CD14-positive monocyte (primary cell): ENCODE measurements at regions not wholly inside any gene's neighbourhood (a gene's known extent, or its start where the extent isn't known, plus 50 kb on each side); places are given as distances from the start of the nearest gene placed in this dataset.

Source experiments
- DNase-seq, 3 donors: peaks; one replicate each; pipeline ENCODE4 v3.0.0-alpha.2; 2011 to 2022
- H2AFZ ChIP-seq: 2 replicates; pipeline ENCODE4 v1.6.0; 2012; ENCODE audit warnings: mild to moderate bottlenecking, low read depth, low read length, inconsistent platforms; ENCODE audit not compliant: insufficient read depth, poor library complexity, severe bottlenecking
- H3K27ac ChIP-seq, 2 donors: 1 replicate in 1 of 2; 2 replicates in 1 of 2; pipeline ENCODE4 v1.5.1; 2012 to 2013; ENCODE audit warnings: low read length in 2 of 2, control low read depth in 1 of 2, inconsistent platforms in 1 of 2, low read depth in 1 of 2, mild to moderate bottlenecking in 1 of 2
- H3K27me3 ChIP-seq, 2 donors: one replicate each; pipeline versions ENCODE4 v1.6.0 to v1.6.1; 2011 to 2013; ENCODE audit warnings: low read length in 2 of 2; ENCODE audit not compliant: control insufficient read depth in 2 of 2, insufficient read depth in 2 of 2
- H3K36me3 ChIP-seq, 2 donors: replicated peaks in 1 of 2; 1 replicate in 1 of 2; 2 replicates in 1 of 2; pipeline versions ENCODE4 v1.5.1 to v1.6.1; 2012 to 2013; ENCODE audit warnings: low read length in 2 of 2, control low read depth in 1 of 2, inconsistent platforms in 1 of 2, mild to moderate bottlenecking in 1 of 2; ENCODE audit not compliant: insufficient read depth in 2 of 2, control insufficient read depth in 1 of 2
- H3K4me1 ChIP-seq, 2 donors: 1 replicate in 1 of 2; 2 replicates in 1 of 2; pipeline versions ENCODE4 v1.5.1 to v1.6.1; 2012 to 2013; ENCODE audit warnings: low read length in 2 of 2, control low read depth in 1 of 2, inconsistent platforms in 1 of 2, mild to moderate bottlenecking in 1 of 2, moderate library complexity in 1 of 2; ENCODE audit not compliant: insufficient read depth in 2 of 2, control insufficient read depth in 1 of 2
- H3K4me2 ChIP-seq: replicated peaks from 2 replicates; pipeline ENCODE3; 2012; ENCODE audit warnings: low read length, moderate library complexity, mild to moderate bottlenecking; ENCODE audit not compliant: poor library complexity, severe bottlenecking; ENCODE audit errors: extremely low read depth
- H3K4me3 ChIP-seq, 3 experiments: fragments of 200-600 bp in 1 of 3; sonication (generic) in 1 of 3; replicated peaks in 1 of 3; 1 replicate in 2 of 3; 2 replicates in 1 of 3; pipeline ENCODE4 v1.5.1; 2011 to 2013; ENCODE audit warnings: low read length in 3 of 3, mild to moderate bottlenecking in 3 of 3, control low read depth in 2 of 3, low read depth in 2 of 3, inconsistent platforms in 1 of 3, moderate library complexity in 1 of 3
- H3K79me2 ChIP-seq: 2 replicates; pipeline ENCODE4 v1.6.0; 2012; ENCODE audit warnings: mild to moderate bottlenecking, control low read depth, inconsistent platforms, low read length, moderate library complexity; ENCODE audit not compliant: insufficient read depth
- H3K9ac ChIP-seq: 2 replicates; pipeline ENCODE4 v1.6.0; 2017; ENCODE audit warnings: low read length, mild to moderate bottlenecking; ENCODE audit not compliant: insufficient read depth, poor library complexity, severe bottlenecking
- H3K9me3 ChIP-seq, 2 donors: replicated peaks in 1 of 2; 1 replicate in 1 of 2; 2 replicates in 1 of 2; pipeline versions ENCODE4 v1.5.1 to v1.6.1; 2012 to 2013; ENCODE audit warnings: low read length in 2 of 2, control low read depth in 1 of 2; ENCODE audit not compliant: control insufficient read depth in 1 of 2, insufficient read depth in 1 of 2
- H4K20me1 ChIP-seq: 2 replicates; pipeline ENCODE4 v1.6.0; 2012; ENCODE audit warnings: mild to moderate bottlenecking, low read length, control low read depth, moderate library complexity; ENCODE audit not compliant: insufficient read depth
- H3K27ac Mint-ChIP-seq, 7 donors: one replicate each; pipeline ENCODE4 v1.8.0; 2020; ENCODE audit warnings: mild to moderate bottlenecking in 7 of 7, mixed read lengths in 7 of 7, moderate library complexity in 6 of 7, inconsistent platforms in 2 of 7
- H3K27me3 Mint-ChIP-seq, 3 donors: one replicate each; pipeline ENCODE4 v1.8.0; 2021 to 2022; ENCODE audit warnings: low read depth in 3 of 3, mild to moderate bottlenecking in 3 of 3, mixed read lengths in 3 of 3, moderate library complexity in 3 of 3, inconsistent platforms in 1 of 3
- H3K36me3 Mint-ChIP-seq, 2 donors: one replicate each; pipeline ENCODE4 v1.8.0; 2020; ENCODE audit warnings: mixed read lengths in 2 of 2, inconsistent platforms in 1 of 2, mild to moderate bottlenecking in 1 of 2
- H3K4me1 Mint-ChIP-seq: one replicate; pipeline ENCODE4 v1.8.0; 2020; ENCODE audit warnings: mild to moderate bottlenecking, mixed read lengths
- H3K4me3 Mint-ChIP-seq, 2 donors: one replicate each; pipeline ENCODE4 v1.8.0; 2020; ENCODE audit warnings: mild to moderate bottlenecking in 2 of 2, mixed read lengths in 2 of 2, moderate library complexity in 1 of 2
- H3K9me3 Mint-ChIP-seq, 7 donors: one replicate each; pipeline ENCODE4 v1.8.0; 2020 to 2022; ENCODE audit warnings: mixed read lengths in 7 of 7, mild to moderate bottlenecking in 6 of 7, moderate library complexity in 6 of 7, inconsistent platforms in 2 of 7
- WGBS: methylation state at CpG from one replicate; pipeline ENCODE4 v1.1.5; 2013; ENCODE audit warnings: missing lambda C conversion rate; ENCODE audit not compliant: insufficient coverage; 5-methylcytosine and 5-hydroxymethylcytosine counted together
- intact Hi-C, 2 donors: fragments of 100-400 bp; cut with micrococcal nuclease; formaldehyde crosslinking; loops; one replicate each; pipeline versions ENCODE4 v1.15.0 to v1.15.1; 2023
- TF ChIP-seq, protein P1 (sequence below): fragments of 200-600 bp; IDR thresholded peaks from one replicate; pipeline ENCODE4 v1.8.0; 2022; ENCODE audit warnings: antibody characterized with exemption, mild to moderate bottlenecking

DNA sequence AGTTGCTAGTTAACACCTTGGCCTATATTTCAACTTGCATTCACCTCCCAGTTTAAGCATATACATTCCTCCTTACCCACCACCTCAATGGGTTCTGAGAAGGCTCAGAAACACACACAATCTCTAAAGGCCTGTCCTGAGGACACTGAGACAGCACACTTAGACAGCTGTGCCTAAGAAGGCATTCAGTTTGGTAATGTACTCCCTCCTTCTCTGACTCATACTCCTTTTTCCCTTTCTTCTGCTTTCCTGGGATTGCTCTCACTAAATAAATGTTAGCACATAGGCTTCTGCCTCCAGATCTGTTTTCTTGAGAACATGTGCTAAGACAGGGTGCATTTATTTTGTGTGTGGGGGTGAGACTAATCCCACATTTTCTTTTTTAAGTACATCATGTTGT is 456.8 kb upstream of the CDH6 start:
- no peak overlapping the region for H3K4me3 ChIP-seq
- no peaks in the 10 kb centered on the region for H3K4me1 Mint-ChIP-seq
- no peak overlapping the region for H3K4me3 Mint-ChIP-seq

DNA sequence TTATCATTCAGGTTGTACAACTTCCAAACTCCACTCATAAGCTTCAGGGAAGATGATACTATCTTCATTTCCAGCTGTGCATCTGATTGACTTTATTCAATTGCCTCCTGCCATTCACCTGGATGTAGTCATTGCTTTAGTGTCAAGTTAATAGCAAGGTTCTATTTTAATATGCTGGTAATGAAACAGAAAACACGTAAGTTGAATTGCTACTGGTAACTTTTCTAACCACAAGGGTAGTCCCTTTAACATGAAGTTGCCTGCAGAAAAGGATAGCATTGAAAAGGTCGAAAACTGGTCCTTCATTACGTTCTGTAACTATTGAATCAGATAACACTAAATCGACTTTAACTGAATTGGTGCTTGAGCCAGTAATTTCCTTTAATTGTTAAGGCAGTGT is 459.4 kb upstream of the CDH6 start:
- WGBS: 89% methylated on average over 3 of the region's 4 CpGs
- Histone ChIP-seq H3K4me2 (no peak overlapping the region), H3K4me1 (no peaks in the 10 kb centered on the region), H3K27ac (no peak overlapping the region), H2AFZ (no peak overlapping the region), H3K9ac (no peak overlapping the region), H3K36me3 (no peaks in the 10 kb centered on the region), H4K20me1 (no peaks in the 10 kb centered on the region), H3K4me3 (no peak overlapping the region), H3K27me3 (no peaks in the 10 kb centered on the region), H3K9me3 (no peaks in the 10 kb centered on the region), H3K79me2 (no peaks in the 10 kb centered on the region)
- DNase-seq: no peak
- Mint-ChIP-seq H3K4me3 (no peak overlapping the region), H3K36me3 (no peaks in the 10 kb centered on the region), H3K27me3 (no peaks in the 10 kb centered on the region), H3K27ac (no peak overlapping the region), H3K9me3 (peaks cover 2 to 13% (median 3%) of the 10 kb centered on the region in 7 donors), H3K4me1 (no peaks in the 10 kb centered on the region)
- TF ChIP-seq, protein P1, sequence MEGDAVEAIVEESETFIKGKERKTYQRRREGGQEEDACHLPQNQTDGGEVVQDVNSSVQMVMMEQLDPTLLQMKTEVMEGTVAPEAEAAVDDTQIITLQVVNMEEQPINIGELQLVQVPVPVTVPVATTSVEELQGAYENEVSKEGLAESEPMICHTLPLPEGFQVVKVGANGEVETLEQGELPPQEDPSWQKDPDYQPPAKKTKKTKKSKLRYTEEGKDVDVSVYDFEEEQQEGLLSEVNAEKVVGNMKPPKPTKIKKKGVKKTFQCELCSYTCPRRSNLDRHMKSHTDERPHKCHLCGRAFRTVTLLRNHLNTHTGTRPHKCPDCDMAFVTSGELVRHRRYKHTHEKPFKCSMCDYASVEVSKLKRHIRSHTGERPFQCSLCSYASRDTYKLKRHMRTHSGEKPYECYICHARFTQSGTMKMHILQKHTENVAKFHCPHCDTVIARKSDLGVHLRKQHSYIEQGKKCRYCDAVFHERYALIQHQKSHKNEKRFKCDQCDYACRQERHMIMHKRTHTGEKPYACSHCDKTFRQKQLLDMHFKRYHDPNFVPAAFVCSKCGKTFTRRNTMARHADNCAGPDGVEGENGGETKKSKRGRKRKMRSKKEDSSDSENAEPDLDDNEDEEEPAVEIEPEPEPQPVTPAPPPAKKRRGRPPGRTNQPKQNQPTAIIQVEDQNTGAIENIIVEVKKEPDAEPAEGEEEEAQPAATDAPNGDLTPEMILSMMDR: no peak
- intact Hi-C loops: no loop called here

More for the DNA sequence above, 456.8 kb upstream of the CDH6 start:
- H3K36me3 Mint-ChIP-seq: no peaks in the 10 kb centered on the region
- Histone ChIP-seq H3K27me3 (no peaks in the 10 kb centered on the region), H3K4me2 (no peak overlapping the region), H2AFZ (no peak overlapping the region), H3K9ac (no peak overlapping the region), H3K4me1 (no peaks in the 10 kb centered on the region), H3K79me2 (no peaks in the 10 kb centered on the region), H3K9me3 (no peaks in the 10 kb centered on the region), H3K27ac (no peak overlapping the region), H4K20me1 (no peaks in the 10 kb centered on the region), H3K36me3 (no peaks in the 10 kb centered on the region)
- H3K27ac Mint-ChIP-seq: no peak overlapping the region
- H3K27me3 Mint-ChIP-seq: no peaks in the 10 kb centered on the region
- TF ChIP-seq, protein P1: no peak
- intact Hi-C loops: no loop called here
- no peak for DNase-seq
- peaks cover 0 to 10% (median 2%) of the 10 kb centered on the region in 7 donors for H3K9me3 Mint-ChIP-seq
